A549 (cell line): ENCODE measurements at regions not wholly inside any gene's neighbourhood (a gene's known extent, or its start where the extent isn't known, plus 50 kb on each side); places are given as distances from the start of the nearest gene placed in this dataset.

Experiments used
- ATAC-seq, 2 experiments: fragments of 200-7000 bp in 1 of 2; fragments of >200 bp in 1 of 2; cut with Nextera tagmentation in 1 of 2; cut with Tn5 transposase in 1 of 2; 3 replicates each; pipeline versions ENCODE4 v1.8.0 to v1.9.1; 2018 to 2020; ENCODE audit warnings: mild to moderate bottlenecking in 1 of 2, moderate library complexity in 1 of 2
- CTCF ChIA-PET: fragments of 300-600 bp; sonication (Branson Sonifier 250); formaldehyde crosslinking; extraction: SDS; loops from one replicate; lab custom pipeline; 2021; ENCODE audit warnings: antibody characterized with exemption, inconsistent platforms; lab: Yijun Ruan, JAX
- POLR2A ChIA-PET: fragments of 350-600 bp; formaldehyde crosslinking; extraction: SDS; loops from one replicate; lab custom pipeline; 2021; ENCODE audit warnings: antibody characterized with exemption, inconsistent platforms; lab: Yijun Ruan, JAX
- DNase-seq, 2 experiments: peaks; one replicate each; pipeline versions ENCODE4 v3.0.0 to v3.0.0-alpha.2; 2011 to 2016; ENCODE audit warnings: low read depth in 1 of 2, low spot score in 1 of 2
- FAIRE-seq: peaks from 2 replicates; lab custom pipeline; 2011; peaks lifted over from hg19 to GRCh38; lab: Jason Lieb, UNC
- H3K27ac ChIP-seq, 2 experiments: fragments of >200 bp; sonication (Bioruptor Twin); formaldehyde crosslinking; 3 replicates each; pipeline ENCODE4 v1.5.1; 2016 to 2017
- H3K4me1 ChIP-seq: fragments of >200 bp; sonication (Bioruptor Twin); formaldehyde crosslinking; 3 replicates; pipeline ENCODE4 v1.6.1; 2016
- H3K4me2 ChIP-seq: fragments of >200 bp; sonication (Bioruptor Twin); formaldehyde crosslinking; 3 replicates; pipeline ENCODE4 v1.6.1; 2016
- H3K4me3 ChIP-seq: fragments of >200 bp; sonication (Bioruptor Twin); formaldehyde crosslinking; 3 replicates; pipeline ENCODE4 v1.5.1; 2016
- H3K9me3 ChIP-seq: fragments of >200 bp; sonication (Bioruptor Twin); formaldehyde crosslinking; 3 replicates; pipeline ENCODE4 v1.6.1; 2016
- CHD2 ChIP-seq: fragments of 150-350 bp; IDR thresholded peaks from 2 replicates; pipeline ENCODE4 v1.6.1; 2014; ENCODE audit warnings: low read length; ENCODE audit not compliant: partially characterized antibody
- CHD4 ChIP-seq: fragments of 200-600 bp; sonication (generic); IDR thresholded peaks from 2 replicates; pipeline ENCODE4 v1.6.1; 2016; ENCODE audit warnings: antibody characterized with exemption, mild to moderate bottlenecking, borderline replicate concordance
- CTCF ChIP-seq: fragments of >200 bp; sonication (Bioruptor Twin); formaldehyde crosslinking; IDR thresholded peaks from 3 replicates; pipeline ENCODE4 v1.5.1; 2016
- EHF ChIP-seq: fragments of 250-450 bp; sonication (Bioruptor Pico); IDR thresholded peaks from 2 replicates; pipeline ENCODE4 v1.5.0; 2020; ENCODE audit warnings: mild to moderate bottlenecking
- EP300 ChIP-seq, 2 experiments: fragments of >200 bp; sonication (Bioruptor Twin); formaldehyde crosslinking; IDR thresholded peaks; 2 replicates in 1 of 2; 3 replicates in 1 of 2; pipeline ENCODE4 v1.6.1; 2016 to 2017
- ESRRA ChIP-seq: fragments of 150-350 bp; IDR thresholded peaks from 2 replicates; pipeline ENCODE4 v1.6.1; 2014; ENCODE audit warnings: mild to moderate bottlenecking, low read length, borderline replicate concordance
- FOSL2 ChIP-seq, 2 experiments: fragments of 450-650 bp in 1 of 2; fragments of >200 bp in 1 of 2; sonication (Bioruptor Twin) in 1 of 2; formaldehyde crosslinking; IDR thresholded peaks; 2 replicates each; pipeline versions ENCODE4 v1.5.0 to v1.6.1; 2016 to 2020; ENCODE audit warnings: mild to moderate bottlenecking in 1 of 2, moderate library complexity in 1 of 2
- FOXS1 ChIP-seq: fragments of 250-450 bp; sonication (Bioruptor Pico); IDR thresholded peaks from 2 replicates; pipeline ENCODE4 v1.5.0; 2020; ENCODE audit warnings: mild to moderate bottlenecking, moderate library complexity
- GATA3 ChIP-seq: IDR thresholded peaks from 2 replicates; pipeline ENCODE4 v1.6.1; 2012; ENCODE audit warnings: borderline replicate concordance
- HES2 ChIP-seq: fragments of >200 bp; sonication (Bioruptor Twin); formaldehyde crosslinking; IDR thresholded peaks from 2 replicates; pipeline ENCODE4 v1.6.1; 2016
- HOXA7 ChIP-seq: fragments of 250-450 bp; sonication (Bioruptor Pico); IDR thresholded peaks from 2 replicates; pipeline ENCODE4 v1.5.0; 2020; ENCODE audit warnings: mild to moderate bottlenecking, moderate library complexity
- JUN ChIP-seq, 2 experiments: fragments of >200 bp; sonication (Bioruptor Twin); formaldehyde crosslinking; IDR thresholded peaks; 2 replicates in 1 of 2; 3 replicates in 1 of 2; pipeline ENCODE4 v1.6.1; 2016 to 2017
- JUNB ChIP-seq: fragments of >200 bp; sonication (Bioruptor Twin); formaldehyde crosslinking; IDR thresholded peaks from 2 replicates; pipeline ENCODE4 v1.6.1; 2016
- KDM5A ChIP-seq: fragments of 200-600 bp; sonication (generic); IDR thresholded peaks from 2 replicates; pipeline ENCODE4 v1.6.1; 2016; ENCODE audit warnings: antibody characterized with exemption, mild to moderate bottlenecking
- MAFK ChIP-seq: fragments of 450-650 bp; IDR thresholded peaks from 2 replicates; pipeline ENCODE4 v1.6.1; 2014; ENCODE audit not compliant: partially characterized antibody
- MAX ChIP-seq: IDR thresholded peaks from 2 replicates; pipeline ENCODE4 v1.6.1; 2012
- MYC ChIP-seq: IDR thresholded peaks from 2 replicates; pipeline ENCODE4 v1.6.1; 2012; ENCODE audit warnings: mild to moderate bottlenecking, inconsistent platforms, low read length, improper control_type of control experiment, borderline replicate concordance
- RAD21 ChIP-seq, 2 experiments: fragments of >200 bp in 1 of 2; sonication (Bioruptor Twin) in 1 of 2; formaldehyde crosslinking in 1 of 2; IDR thresholded peaks in 1 of 2; conservative IDR thresholded peaks in 1 of 2; 2 replicates in 1 of 2; 3 replicates in 1 of 2; pipeline ENCODE4 v1.6.1; 2012 to 2018; ENCODE audit warnings: inconsistent platforms in 1 of 2
- RCOR1 ChIP-seq: fragments of 150-350 bp; IDR thresholded peaks from 2 replicates; pipeline ENCODE4 v1.6.1; 2014; ENCODE audit warnings: antibody characterized with exemption, low read length, low read depth
- RNF2 ChIP-seq: fragments of 200-600 bp; sonication (generic); IDR thresholded peaks from 2 replicates; pipeline ENCODE4 v1.6.1; 2016; ENCODE audit warnings: low read depth, mild to moderate bottlenecking, antibody characterized with exemption, moderate library complexity, borderline replicate concordance
- USF2 ChIP-seq: fragments of 450-650 bp; IDR thresholded peaks from 2 replicates; pipeline ENCODE4 v1.6.1; 2014; ENCODE audit warnings: antibody characterized with exemption
- ZNF302 ChIP-seq: fragments of 250-450 bp; sonication (Bioruptor Pico); IDR thresholded peaks from 2 replicates; pipeline ENCODE4 v1.9.0; 2021; ENCODE audit warnings: inconsistent platforms, mild to moderate bottlenecking, moderate library complexity
- ZSCAN20 ChIP-seq: fragments of 250-450 bp; sonication (Bioruptor Pico); IDR thresholded peaks from 2 replicates; pipeline ENCODE4 v1.8.0; 2022; ENCODE audit warnings: mild to moderate bottlenecking, moderate library complexity
- WGBS: methylation state at CpG from one replicate; pipeline ENCODE4 v1.1.6; 2017; ENCODE audit errors: missing lambda C conversion rate; 5-methylcytosine and 5-hydroxymethylcytosine counted together
- TF ChIP-seq, protein P1 (sequence below): fragments of 250-450 bp; sonication (Bioruptor Pico); IDR thresholded peaks from 2 replicates; pipeline ENCODE4 v1.5.0; 2021; ENCODE audit warnings: mild to moderate bottlenecking, moderate library complexity, borderline replicate concordance

DNA sequence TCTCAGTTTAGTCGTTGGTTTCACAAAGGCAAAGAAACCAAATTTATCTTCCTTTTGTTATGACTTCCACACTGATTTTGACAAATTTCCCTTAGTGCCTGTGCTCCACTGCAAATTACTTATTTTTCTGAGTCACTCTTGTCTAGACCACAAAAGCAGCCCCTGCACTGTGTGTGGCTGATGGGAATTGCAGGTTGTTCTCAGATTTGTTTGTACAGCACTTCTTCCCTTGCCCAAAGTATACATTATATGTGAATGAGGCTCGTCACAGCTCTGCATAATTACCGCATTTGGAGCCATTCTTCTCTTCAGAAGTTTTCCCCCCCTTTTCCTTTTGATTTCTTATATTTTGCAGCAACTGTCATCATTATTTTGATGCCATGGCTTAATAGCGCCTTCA lies 354.2 kb upstream of the IL12A start:
- FAIRE-seq (peak; percentile 32), ATAC-seq (peak; percentile 87 to 90)
- Histone ChIP-seq H3K4me2 (peak overlapping the region; percentile 78), H3K4me3 (0 out of 3 replicates have a peak overlapping the region, but pooled peaks have one; percentile 10), H3K4me1 (peaks cover 68% of the 10 kb centered on the region), H3K27ac (peak overlapping the region; percentile 76 to 85)
- CTCF ChIA-PET = interaction anchor here (1.2 to 1.8 kb wide), 5 partner anchors 15 to 194 kb away, joined by 3 to 4 read pairs (median 3); no protein-coding TSS in a partner anchor
- WGBS = under 1% methylated on average over 4 of the region's 4 CpGs
- POLR2A ChIA-PET = interaction anchor here (0.7 to 2.2 kb wide), 5 partner anchors 9 to 130 kb away, joined by 3 to 24 read pairs (median 3); no protein-coding TSS in a partner anchor
- no peak for TF ChIP-seq FOXS1
- no peak for TF ChIP-seq HES2
- peak in 1 of 2 experiments; percentile 54; a peak in 2 of 5 replicates for TF ChIP-seq JUN (IDR thresholded peaks at IDR 0.05)
- no peak for TF ChIP-seq KDM5A
- peak; percentile 52 for TF ChIP-seq MAFK
- peak; percentile 70; the same call in 1 of the 2 replicates for TF ChIP-seq GATA3
- TF ChIP-seq FOSL2 (IDR thresholded peaks at IDR 0.05) = 0 out of 2 replicates have a peak, but pooled peaks have one; percentile 6
- peak; percentile 78 for TF ChIP-seq FOSL2 (CRISPR knock-in tag; IDR thresholded peaks at IDR 0.05)
- TF ChIP-seq USF2 = no peak
- TF ChIP-seq RAD21 (conservative IDR thresholded peaks at IDR 0.05 in 1 of 2, IDR thresholded peaks at IDR 0.05 in 1 of 2) = peak in 1 of 2 experiments; percentile 18; a peak in 1 of 5 replicates
- TF ChIP-seq EP300 (IDR thresholded peaks at IDR 0.05) = peak; percentile 42 to 57; a peak in 2 of 5 replicates
- peak; percentile 34; the same call in 1 of the 2 replicates for TF ChIP-seq MAX
- TF ChIP-seq ESRRA = no peak
- peak; percentile 80 for TF ChIP-seq JUNB
- TF ChIP-seq ZNF302 (CRISPR knock-in tag) = no peak
- TF ChIP-seq CTCF = no peak
- TF ChIP-seq, all 56 proteins: peak for 8
- peaks cover 3% of the 10 kb centered on the region; the same call in 1 of the 3 replicates for H3K9me3 ChIP-seq
- DNase-seq = peak in 1 of 2 experiments; percentile 83

GRCh38 chr3:159635047-159635641 lies 353.5 kb upstream of the IL12A start:
- peak overlapping the region; percentile 76 to 85 for H3K27ac ChIP-seq
- H3K4me1 ChIP-seq = peaks cover 65% of the 10 kb centered on the region
- CTCF ChIA-PET = interaction anchor here (0.7 to 1.8 kb wide), 8 partner anchors 8 to 194 kb away, joined by 3 to 9 read pairs (median 3); no protein-coding TSS in a partner anchor
- ATAC-seq (peak; percentile 84 to 92), FAIRE-seq (peak; percentile 32), DNase-seq (peak in 1 of 2 experiments; percentile 73)
- 0% methylated on average over 3 of the region's 3 CpGs for WGBS
- H3K9me3 ChIP-seq = peaks cover 3% of the 10 kb centered on the region; the same call in 1 of the 3 replicates
- POLR2A ChIA-PET = interaction anchor here (0.6 to 2.2 kb wide), 7 partner anchors 10 to 129 kb away, joined by 3 to 24 read pairs (median 3); no protein-coding TSS in a partner anchor
- peak overlapping the region; percentile 78 for H3K4me2 ChIP-seq
- H3K4me3 ChIP-seq = 0 out of 3 replicates have a peak overlapping the region, but pooled peaks have one; percentile 10
- no peak for TF ChIP-seq MAFK
- TF ChIP-seq FOSL2 (IDR thresholded peaks at IDR 0.05) = no peak
- peak; percentile 77 for TF ChIP-seq FOSL2 (CRISPR knock-in tag; IDR thresholded peaks at IDR 0.05)
- no peak for TF ChIP-seq HOXA7 (CRISPR knock-in tag)
- TF ChIP-seq, protein P1, sequence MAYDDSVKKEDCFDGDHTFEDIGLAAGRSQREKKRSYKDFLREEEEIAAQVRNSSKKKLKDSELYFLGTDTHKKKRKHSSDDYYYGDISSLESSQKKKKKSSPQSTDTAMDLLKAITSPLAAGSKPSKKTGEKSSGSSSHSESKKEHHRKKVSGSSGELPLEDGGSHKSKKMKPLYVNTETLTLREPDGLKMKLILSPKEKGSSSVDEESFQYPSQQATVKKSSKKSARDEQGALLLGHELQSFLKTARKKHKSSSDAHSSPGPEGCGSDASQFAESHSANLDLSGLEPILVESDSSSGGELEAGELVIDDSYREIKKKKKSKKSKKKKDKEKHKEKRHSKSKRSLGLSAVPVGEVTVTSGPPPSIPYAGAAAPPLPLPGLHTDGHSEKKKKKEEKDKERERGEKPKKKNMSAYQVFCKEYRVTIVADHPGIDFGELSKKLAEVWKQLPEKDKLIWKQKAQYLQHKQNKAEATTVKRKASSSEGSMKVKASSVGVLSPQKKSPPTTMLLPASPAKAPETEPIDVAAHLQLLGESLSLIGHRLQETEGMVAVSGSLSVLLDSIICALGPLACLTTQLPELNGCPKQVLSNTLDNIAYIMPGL (CRISPR knock-in tag) = no peak
- no peak for TF ChIP-seq ZNF302 (CRISPR knock-in tag)
- no peak for TF ChIP-seq ZSCAN20 (CRISPR knock-in tag)
- no peak for TF ChIP-seq CTCF
- TF ChIP-seq RNF2 = no peak
- TF ChIP-seq GATA3 = peak; percentile 65; the same call in 1 of the 2 replicates
- TF ChIP-seq RCOR1 = no peak
- TF ChIP-seq KDM5A = no peak
- no peak for TF ChIP-seq CHD2
- peak; percentile 15; the same call in 1 of the 2 replicates for TF ChIP-seq JUNB
- no peak for TF ChIP-seq FOXS1
- TF ChIP-seq EHF (CRISPR knock-in tag) = no peak
- TF ChIP-seq USF2 = no peak
- no peak for TF ChIP-seq CHD4
- no peak for TF ChIP-seq MYC
